K562 (cell line): ENCODE measurements at regions not wholly inside any gene's neighbourhood (a gene's known extent, or its start where the extent isn't known, plus 50 kb on each side); places are given as distances from the start of the nearest gene placed in this dataset.

Experiments used
- ATAC-seq: fragments of 200-7000 bp; cut with Tn5 transposase; 3 replicates; pipeline ENCODE4 v1.9.1; 2020; ENCODE audit warnings: moderate library complexity
- BruUV-seq: library from RNA; stranded (reverse); fragments of 400-500 nt; replicated peaks from 2 replicates; lab custom pipeline; 2021; lab: Mats Ljungman, UMichigan
- CTCF ChIA-PET: fragments of 300-600 bp; formaldehyde crosslinking; extraction: SDS; loops from one replicate; lab custom pipeline; 2021; ENCODE audit warnings: low intra/inter-chr PET ratio; lab: Yijun Ruan, JAX
- POLR2A ChIA-PET: fragments of 300-600, 350-650 bp; sonication (Branson Sonifier 250); formaldehyde crosslinking; extraction: SDS; loops from one replicate; lab custom pipeline; 2021; ENCODE audit warnings: antibody characterized with exemption, inconsistent platforms; lab: Yijun Ruan, JAX
- DNase-seq, 4 experiments: peaks; one replicate each; pipeline versions ENCODE4 v3.0.0 to v3.0.0-alpha.2; 2011 to 2018; ENCODE audit warnings: low spot score in 3 of 4, mixed read lengths in 3 of 4; ENCODE audit errors: extremely low read depth in 1 of 4
- FAIRE-seq: peaks from 2 replicates; lab custom pipeline; 2011; peaks lifted over from hg19 to GRCh38; lab: Jason Lieb, UNC
- H2AFZ ChIP-seq: 2 replicates; pipeline ENCODE4 v1.6.0; 2011; ENCODE audit warnings: low read depth, low read length, control low read depth, inconsistent platforms
- H3K27ac ChIP-seq: fragments of 200-600 bp; 3 replicates; pipeline ENCODE4 v1.8.0; 2011; ENCODE audit warnings: low read depth, mild to moderate bottlenecking, control low read depth, inconsistent platforms, low read length, moderate library complexity, mixed read lengths; ENCODE audit errors: extremely low read depth
- H3K27me3 ChIP-seq, 2 experiments: fragments of 300-600 bp in 1 of 2; 2 replicates in 1 of 2; 3 replicates in 1 of 2; pipeline versions ENCODE4 v1.6.0 to v1.8.0; 2011; ENCODE audit warnings: inconsistent platforms in 2 of 2, low read length in 2 of 2, mild to moderate bottlenecking in 1 of 2, mixed read lengths in 1 of 2, moderate library complexity in 1 of 2; ENCODE audit not compliant: control insufficient read depth in 2 of 2, insufficient read depth in 2 of 2
- H3K36me3 ChIP-seq: fragments of 300-600 bp; 3 replicates; pipeline ENCODE4 v1.8.0; 2011; ENCODE audit warnings: mild to moderate bottlenecking, low read length, inconsistent platforms; ENCODE audit not compliant: control insufficient read depth, insufficient read depth
- H3K4me1 ChIP-seq, 2 experiments: fragments of 200-600 bp in 1 of 2; replicated peaks in 1 of 2; 2 replicates in 1 of 2; 3 replicates in 1 of 2; pipeline versions ENCODE4 v1.5.1 to v1.8.0; 2011; ENCODE audit warnings: inconsistent platforms in 2 of 2, low read length in 2 of 2, mild to moderate bottlenecking in 1 of 2, mixed read lengths in 1 of 2, moderate library complexity in 1 of 2; ENCODE audit not compliant: control insufficient read depth in 2 of 2, insufficient read depth in 2 of 2
- H3K4me2 ChIP-seq: 2 replicates; pipeline ENCODE4 v1.6.1; 2011; ENCODE audit warnings: low read length, control low read depth, inconsistent platforms, mixed read lengths; ENCODE audit not compliant: insufficient read depth
- H3K4me3 ChIP-seq: fragments of 200-600 bp; sonication (generic), shearing (Covaris generic); 2 replicates; pipeline ENCODE4 v1.5.1; 2016; ENCODE audit warnings: control low read depth, inconsistent platforms
- H3K79me2 ChIP-seq: fragments of 200-600 bp; 3 replicates; pipeline ENCODE4 v1.8.0; 2011; ENCODE audit warnings: low read length, inconsistent platforms; ENCODE audit not compliant: control insufficient read depth, insufficient read depth
- H3K9ac ChIP-seq, 2 experiments: 2 replicates each; pipeline versions ENCODE4 v1.6.0 to v1.6.1; 2011; ENCODE audit warnings: low read depth in 2 of 2, low read length in 2 of 2, control low read depth in 1 of 2, inconsistent platforms in 1 of 2, mild to moderate bottlenecking in 1 of 2, mixed read lengths in 1 of 2; ENCODE audit not compliant: insufficient read depth in 1 of 2
- H3K9me1 ChIP-seq: one replicate; pipeline ENCODE4 v1.6.0; 2011; ENCODE audit warnings: inconsistent platforms, mild to moderate bottlenecking, low read length, moderate library complexity; ENCODE audit not compliant: control insufficient read depth, insufficient read depth
- H3K9me3 ChIP-seq: replicated peaks from 2 replicates; pipeline ENCODE4 v1.5.1; 2011; ENCODE audit warnings: low read depth, low read length, inconsistent platforms; ENCODE audit not compliant: control insufficient read depth, insufficient read depth
- H4K20me1 ChIP-seq: replicated peaks from 2 replicates; pipeline ENCODE4 v1.6.1; 2011; ENCODE audit warnings: low read length, inconsistent platforms, mixed read lengths; ENCODE audit not compliant: control insufficient read depth, insufficient read depth
- EHMT2 ChIP-seq: fragments of 450-650 bp; IDR thresholded peaks from 2 replicates; pipeline ENCODE4 v1.6.1; 2018; ENCODE audit warnings: antibody characterized with exemption
- PHF21A ChIP-seq: fragments of 450-650 bp; IDR thresholded peaks from 2 replicates; pipeline ENCODE4 v1.6.1; 2017; ENCODE audit warnings: low read depth, borderline replicate concordance
- THAP12 ChIP-seq: fragments of 250-450 bp; sonication (Bioruptor Pico); IDR thresholded peaks from 2 replicates; pipeline ENCODE4 v1.9.0; 2021; ENCODE audit warnings: mild to moderate bottlenecking, inconsistent platforms
- ZNF133 ChIP-seq: fragments of 250-450 bp; sonication (Bioruptor Pico); IDR thresholded peaks from 2 replicates; pipeline ENCODE4 v1.4.0; 2020; ENCODE audit warnings: mild to moderate bottlenecking
- ZNF134 ChIP-seq: fragments of 250-450 bp; sonication (Bioruptor Pico); conservative IDR thresholded peaks from 2 replicates; pipeline ENCODE4 v1.4.0; 2020
- WGBS: fragments of 100-300 bp; shearing (Covaris generic); methylation state at CpG from one replicate; pipeline ENCODE4 v1.1.6; 2016; ENCODE audit warnings: low coverage, mixed read lengths; ENCODE audit not compliant: insufficient coverage; ENCODE audit errors: missing lambda C conversion rate; 5-methylcytosine and 5-hydroxymethylcytosine counted together
- in situ Hi-C: fragments of 300-500 bp; cut with MboI; formaldehyde crosslinking; loops from 4 replicates; pipeline ENCODE4 v1.15.0; 2018; ENCODE audit warnings: inconsistent platforms, mixed read lengths
- intact Hi-C: fragments of 100-400 bp; cut with micrococcal nuclease; formaldehyde crosslinking; loops from 2 replicates; pipeline ENCODE4 v1.14.2; 2022

GRCh38 chr13:99043831-99044231 is 66.0 kb upstream of the DOCK9 start:
- 93% methylated on average over 4 of the region's 4 CpGs for WGBS
- Histone ChIP-seq H3K9me1 (no peaks in the 10 kb centered on the region), H3K27ac (no peak overlapping the region), H3K4me2 (no peak overlapping the region), H2AFZ (no peak overlapping the region), H3K27me3 (no peaks in the 10 kb centered on the region), H3K4me1 (peaks cover 7 to 37% of the 10 kb centered on the region in 2 experiments; a peak in 4 of 5 replicates), H3K36me3 (no peaks in the 10 kb centered on the region; the same call in 2 of the 3 replicates), H3K9ac (no peak overlapping the region), H3K9me3 (no peaks in the 10 kb centered on the region), H4K20me1 (no peaks in the 10 kb centered on the region), H3K4me3 (no peak overlapping the region), H3K79me2 (peaks cover 7% of the 10 kb centered on the region; the same call in 2 of the 3 replicates)
- intact Hi-C loops (no loop called here), in situ Hi-C loops (no loop called here)
- ATAC-seq (no peak), DNase-seq (no peak), FAIRE-seq (no peak)
- TF ChIP-seq ZNF133 (CRISPR knock-in tag) (no peak), EHMT2 (no peak), PHF21A (no peak), ZNF134 (CRISPR knock-in tag) (no peak), THAP12 (CRISPR knock-in tag) (no peak)
- no TSS peak for BruUV-seq
- ChIA-PET POLR2A (interaction anchor here (1.1 kb wide), 1 partner anchor 13 kb away, joined by 4 read pairs; no protein-coding TSS in a partner anchor), CTCF (no interaction called here)
